Liver (tissue), 8 donors: ENCODE measurements at regions not wholly inside any gene's neighbourhood (a gene's known extent, or its start where the extent isn't known, plus 50 kb on each side); places are given as distances from the start of the nearest gene placed in this dataset.

Source experiments
- DNase-seq: peaks from one replicate; pipeline ENCODE4 v3.0.0-alpha.2; 2017; ENCODE audit warnings: low spot score
- H3K27ac ChIP-seq, 2 donors: one replicate each; pipeline ENCODE4 v1.7.0; 2013; ENCODE audit warnings: inconsistent platforms in 2 of 2, low read length in 2 of 2, control low read depth in 1 of 2, low read depth in 1 of 2, mild to moderate bottlenecking in 1 of 2
- H3K27me3 ChIP-seq, 4 donors: one replicate each; pipeline versions ENCODE4 v1.6.1 to v1.7.0; 2013; ENCODE audit warnings: low read length in 3 of 4, inconsistent platforms in 1 of 4, mild to moderate bottlenecking in 1 of 4, moderate library complexity in 1 of 4; ENCODE audit not compliant: control insufficient read depth in 4 of 4, insufficient read depth in 4 of 4
- H3K36me3 ChIP-seq, 4 donors: one replicate each; pipeline versions ENCODE4 v1.6.1 to v1.7.0; 2013; ENCODE audit warnings: low read length in 3 of 4, mild to moderate bottlenecking in 3 of 4, low read depth in 1 of 4, moderate library complexity in 1 of 4; ENCODE audit not compliant: control insufficient read depth in 4 of 4, insufficient read depth in 3 of 4
- H3K4me1 ChIP-seq, 4 donors: one replicate each; pipeline versions ENCODE4 v1.6.1 to v1.7.0; 2013; ENCODE audit warnings: low read length in 3 of 4, mild to moderate bottlenecking in 3 of 4, moderate library complexity in 1 of 4; ENCODE audit not compliant: control insufficient read depth in 4 of 4, insufficient read depth in 4 of 4
- H3K4me3 ChIP-seq, 3 donors: one replicate each; pipeline versions ENCODE4 v1.6.1 to v1.7.0; 2013; ENCODE audit warnings: low read length in 3 of 3, control low read depth in 1 of 3, low read depth in 1 of 3, mild to moderate bottlenecking in 1 of 3
- H3K9ac ChIP-seq, 2 donors: one replicate each; pipeline ENCODE4 v1.7.0; 2013; ENCODE audit warnings: low read length in 2 of 2, mild to moderate bottlenecking in 2 of 2, moderate library complexity in 2 of 2, control low read depth in 1 of 2, low read depth in 1 of 2
- H3K9me3 ChIP-seq, 4 donors: one replicate each; pipeline versions ENCODE4 v1.6.1 to v1.7.0; 2013; ENCODE audit warnings: low read length in 3 of 4; ENCODE audit not compliant: control insufficient read depth in 4 of 4
- ATF3 ChIP-seq: IDR thresholded peaks from 2 replicates; pipeline ENCODE4 v1.6.1; 2016; ENCODE audit warnings: antibody characterized with exemption
- CTCF ChIP-seq: fragments of 150-350 bp; IDR thresholded peaks from 2 replicates; pipeline ENCODE4 v1.5.1; 2017; ENCODE audit warnings: improper control_type of control experiment, low read depth, low read length; ENCODE audit not compliant: missing input control
- EGR1 ChIP-seq, 2 donors: IDR thresholded peaks; 2 replicates each; pipeline ENCODE4 v1.6.1; 2016 to 2018; ENCODE audit warnings: antibody characterized with exemption in 2 of 2, low read depth in 2 of 2
- FOXA1 ChIP-seq: IDR thresholded peaks from 2 replicates; pipeline ENCODE4 v1.6.1; 2016; ENCODE audit warnings: antibody characterized with exemption
- FOXA2 ChIP-seq: IDR thresholded peaks from 2 replicates; pipeline ENCODE4 v1.6.1; 2016; ENCODE audit warnings: antibody characterized with exemption
- GABPA ChIP-seq, 2 donors: IDR thresholded peaks in 1 of 2; conservative IDR thresholded peaks in 1 of 2; 2 replicates each; pipeline ENCODE4 v1.6.1; 2016; ENCODE audit warnings: antibody characterized with exemption in 2 of 2, mild to moderate bottlenecking in 1 of 2, moderate library complexity in 1 of 2
- HNF4A ChIP-seq, 2 donors: conservative IDR thresholded peaks; 2 replicates each; pipeline ENCODE4 v1.6.1; 2016; ENCODE audit warnings: antibody characterized with exemption in 2 of 2, mild to moderate bottlenecking in 2 of 2
- HNF4G ChIP-seq: IDR thresholded peaks from 2 replicates; pipeline ENCODE4 v1.6.1; 2016; ENCODE audit warnings: antibody characterized with exemption
- JUND ChIP-seq, 2 donors: IDR thresholded peaks; 2 replicates each; pipeline ENCODE4 v1.6.1; 2016; ENCODE audit warnings: antibody characterized with exemption in 2 of 2
- MAX ChIP-seq: IDR thresholded peaks from 2 replicates; pipeline ENCODE4 v1.6.1; 2016; ENCODE audit warnings: antibody characterized with exemption
- NR2F2 ChIP-seq: IDR thresholded peaks from 2 replicates; pipeline ENCODE4 v1.6.1; 2016; ENCODE audit warnings: antibody characterized with exemption
- RAD21 ChIP-seq, 2 donors: IDR thresholded peaks; 2 replicates each; pipeline ENCODE4 v1.6.1; 2016; ENCODE audit warnings: antibody characterized with exemption in 2 of 2, mild to moderate bottlenecking in 2 of 2
- RXRA ChIP-seq, 2 donors: IDR thresholded peaks; 2 replicates each; pipeline ENCODE4 v1.6.1; 2017 to 2018; ENCODE audit warnings: antibody characterized with exemption in 2 of 2, mild to moderate bottlenecking in 1 of 2
- SP1 ChIP-seq: IDR thresholded peaks from 2 replicates; pipeline ENCODE4 v1.6.1; 2018; ENCODE audit warnings: antibody characterized with exemption, mild to moderate bottlenecking
- TAF1 ChIP-seq: conservative IDR thresholded peaks from 2 replicates; pipeline ENCODE4 v1.6.1; 2016; ENCODE audit warnings: antibody characterized with exemption, mild to moderate bottlenecking
- YY1 ChIP-seq: IDR thresholded peaks from 2 replicates; pipeline ENCODE4 v1.6.1; 2016; ENCODE audit warnings: antibody characterized with exemption, mild to moderate bottlenecking
- ZBTB33 ChIP-seq: IDR thresholded peaks from 2 replicates; pipeline ENCODE4 v1.6.1; 2016; ENCODE audit warnings: antibody characterized with exemption
- WGBS: extraction: QIAGEN DNeasy Blood & Tissue Kit; methylation state at CpG from one replicate; pipeline ENCODE4 v1.1.7; 2013; 5-methylcytosine and 5-hydroxymethylcytosine counted together
- donor health status: healthy.
- donor health status: healthy.
- donor health status: healthy.
- donor health status: healthy.
- donor health status: healthy.

- Histone ChIP-seq H3K27ac (no peak overlapping the region), H3K4me1 (peaks cover 0 to 5% (median under 1%) of the 10 kb centered on the region in 4 donors), H3K9me3 (no peaks in the 10 kb centered on the region), H3K27me3 (no peaks in the 10 kb centered on the region), H3K4me3 (no peak overlapping the region), H3K9ac (no peak overlapping the region), H3K36me3 (no peaks in the 10 kb centered on the region)
- WGBS: 78% methylated on average over 5 of the region's 5 CpGs
- no peak for DNase-seq
- TF ChIP-seq JUND (IDR thresholded peaks at IDR 0.05): no peak
These were observed 341.0 kb upstream of the TMPO start for GRCh38 chr12:98174428-98174809.

- no peak for DNase-seq
- Histone ChIP-seq H3K4me3 (no peak overlapping the region), H3K9ac (no peak overlapping the region)
These were observed 337.3 kb upstream of the TMPO start for GRCh38 chr12:98178126-98178525.

GRCh38 chr12:98179151-98179550, 336.2 kb upstream of the TMPO start:
- Histone ChIP-seq H3K36me3 (no peaks in the 10 kb centered on the region), H3K4me3 (no peak overlapping the region), H3K27me3 (peaks cover 0 to 4% (median 0%) of the 10 kb centered on the region in 4 donors), H3K9ac (no peak overlapping the region), H3K27ac (no peak overlapping the region), H3K4me1 (no peaks in the 10 kb centered on the region), H3K9me3 (no peaks in the 10 kb centered on the region)
- no peak for DNase-seq
- TF ChIP-seq GABPA (IDR thresholded peaks at IDR 0.05 in 1 of 2, conservative IDR thresholded peaks at IDR 0.05 in 1 of 2) (no peak), ATF3 (no peak), SP1 (no peak), CTCF (no peak)

More at GRCh38 chr12:98178126-98178525, 337.3 kb upstream of the TMPO start:
- no peak for TF ChIP-seq FOXA1
- no peaks in the 10 kb centered on the region for H3K4me1 ChIP-seq
- H3K9me3 ChIP-seq: no peaks in the 10 kb centered on the region
- no peaks in the 10 kb centered on the region for H3K36me3 ChIP-seq
- H3K27ac ChIP-seq: no peak overlapping the region
- H3K27me3 ChIP-seq: no peaks in the 10 kb centered on the region

GRCh38 chr12:98180603-98181002, 334.8 kb upstream of the TMPO start:
- no peak overlapping the region for H3K4me3 ChIP-seq
- H3K4me1 ChIP-seq: no peaks in the 10 kb centered on the region
- no peak overlapping the region for H3K27ac ChIP-seq
- H3K36me3 ChIP-seq: no peaks in the 10 kb centered on the region
- WGBS: 82% methylated on average over 13 of the region's 13 CpGs
- no peaks in the 10 kb centered on the region for H3K9me3 ChIP-seq
- DNase-seq: no peak
- H3K27me3 ChIP-seq: peaks cover 0 to 4% (median 0%) of the 10 kb centered on the region in 4 donors
- TF ChIP-seq FOXA2 (no peak), NR2F2 (no peak), ZBTB33 (no peak), CTCF (no peak), TAF1 (no peak), EGR1 (IDR thresholded peaks at IDR 0.05; ENCODE audit: low read depth in 2 of 2) (no peak), HNF4A (conservative IDR thresholded peaks at IDR 0.05) (no peak), FOXA1 (no peak), RXRA (IDR thresholded peaks at IDR 0.05) (no peak), MAX (no peak), SP1 (no peak), RAD21 (IDR thresholded peaks at IDR 0.05) (no peak), HNF4G (no peak), YY1 (no peak), GABPA (IDR thresholded peaks at IDR 0.05 in 1 of 2, conservative IDR thresholded peaks at IDR 0.05 in 1 of 2) (no peak), JUND (IDR thresholded peaks at IDR 0.05) (no peak), ATF3 (no peak)
- H3K9ac ChIP-seq: no peak overlapping the region
